GM18505 (cell line): ENCODE measurements at regions not wholly inside any gene's neighbourhood (a gene's known extent, or its start where the extent isn't known, plus 50 kb on each side); places are given as distances from the start of the nearest gene placed in this dataset.
"Not testable (repeated sequence)": the region's sequence is repeated elsewhere in the genome, so short reads cannot be mapped to it uniquely, and the experiment has no call there.

Experiments used
- ATAC-seq: cut with Tn5 transposase; IDR thresholded peaks from one replicate; pipeline ENCODE4 v1.9.1; 2021; ENCODE audit not compliant: unreplicated experiment
- POLR2A ChIP-seq: IDR thresholded peaks from 4 replicates; pipeline ENCODE4 v1.6.1; 2011; ENCODE audit warnings: borderline replicate concordance; ENCODE audit not compliant: insufficient read depth, insufficient read length; ENCODE audit errors: extremely low read depth

DNA sequence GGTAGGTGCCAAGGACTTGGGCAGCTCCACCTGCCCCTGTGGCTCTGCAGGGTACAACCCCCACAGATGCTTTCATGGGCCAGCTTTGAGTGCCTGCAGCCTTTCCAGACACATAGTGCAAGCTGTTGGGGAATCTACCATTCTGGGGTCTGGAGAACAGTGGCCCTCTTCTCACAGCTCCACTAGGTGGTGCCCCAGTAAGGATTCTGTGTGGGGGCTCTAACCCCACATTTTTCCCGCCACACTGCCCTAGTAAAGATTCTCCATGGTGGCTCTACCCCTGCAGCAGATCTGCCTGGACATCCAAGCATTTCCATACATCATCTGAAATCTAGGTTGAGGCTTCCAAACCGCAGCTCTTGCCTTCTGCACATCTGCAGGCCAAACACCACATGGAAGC is 149.7 kb upstream of the FNDC3A start:
- TF ChIP-seq POLR2A, result no peak
- no peak for ATAC-seq

DNA sequence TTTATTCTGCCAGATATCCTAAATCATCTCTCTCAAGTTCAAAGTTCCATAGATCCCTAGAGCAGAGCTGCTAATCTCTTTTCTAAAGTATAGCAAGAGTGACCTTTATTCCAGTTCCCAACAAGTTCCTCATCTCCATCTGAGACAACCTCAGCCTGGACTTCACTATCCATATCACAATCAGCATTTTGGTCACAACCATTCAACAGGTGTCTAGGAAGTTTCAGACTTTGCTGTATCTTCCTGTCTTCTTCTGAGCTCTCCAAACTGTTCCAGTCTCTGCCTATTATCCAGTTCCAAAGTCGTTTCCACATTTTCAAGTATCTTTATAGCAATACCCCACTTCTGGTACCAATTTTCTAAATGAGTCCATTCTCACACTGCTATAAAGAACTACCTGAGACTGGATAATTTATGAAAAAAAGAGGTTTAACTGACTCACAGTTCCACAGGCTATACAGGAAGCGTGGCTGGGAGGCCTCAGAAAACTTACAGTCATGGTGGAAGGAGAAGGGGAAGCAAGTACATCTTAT is 148.7 kb upstream of the FNDC3A start:
- not testable (repeated sequence) for ATAC-seq

DNA sequence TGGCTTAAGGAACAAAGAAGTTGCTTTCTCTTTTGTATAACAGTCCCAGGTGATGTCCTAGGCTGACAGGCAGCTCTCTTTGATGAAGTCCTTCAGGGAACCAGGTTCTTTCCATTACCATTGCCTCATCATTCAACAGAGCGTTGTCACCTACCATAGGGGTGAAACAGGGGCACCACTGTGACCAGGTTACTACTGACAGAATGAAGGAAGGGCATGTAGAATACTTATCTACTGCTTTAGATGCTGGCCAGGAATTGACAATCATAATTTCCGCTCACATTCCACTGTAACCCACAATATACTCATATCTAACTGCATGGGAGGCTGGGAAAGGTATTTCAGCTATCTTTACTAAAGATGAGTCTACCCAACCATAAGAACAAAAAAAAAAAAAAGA is 148.0 kb upstream of the FNDC3A start:
- no peak for TF ChIP-seq POLR2A
- no peak for ATAC-seq

DNA sequence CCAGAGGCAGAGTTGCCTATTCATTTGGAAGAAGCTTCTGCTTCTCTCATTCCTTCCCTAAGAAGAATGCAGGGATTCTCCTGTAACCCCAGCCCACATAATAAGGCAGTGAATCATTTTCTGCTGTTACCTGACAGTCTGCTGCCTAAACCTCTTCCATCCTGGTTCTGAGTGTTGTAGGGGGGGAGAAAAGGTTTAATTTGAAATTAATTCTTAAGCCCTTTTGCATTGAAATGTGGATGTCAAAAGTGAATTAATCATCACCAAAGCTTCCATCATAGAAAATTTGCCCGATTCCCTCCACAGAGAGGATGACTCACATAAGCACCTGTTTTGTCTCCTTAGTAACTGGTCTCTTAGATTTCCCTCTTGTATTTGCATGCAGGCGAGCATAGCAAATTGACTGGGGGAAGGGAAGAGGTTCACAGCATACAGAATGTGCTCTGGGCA is 146.7 kb upstream of the FNDC3A start:
- TF ChIP-seq POLR2A, result no peak
- ATAC-seq, result no peak

DNA sequence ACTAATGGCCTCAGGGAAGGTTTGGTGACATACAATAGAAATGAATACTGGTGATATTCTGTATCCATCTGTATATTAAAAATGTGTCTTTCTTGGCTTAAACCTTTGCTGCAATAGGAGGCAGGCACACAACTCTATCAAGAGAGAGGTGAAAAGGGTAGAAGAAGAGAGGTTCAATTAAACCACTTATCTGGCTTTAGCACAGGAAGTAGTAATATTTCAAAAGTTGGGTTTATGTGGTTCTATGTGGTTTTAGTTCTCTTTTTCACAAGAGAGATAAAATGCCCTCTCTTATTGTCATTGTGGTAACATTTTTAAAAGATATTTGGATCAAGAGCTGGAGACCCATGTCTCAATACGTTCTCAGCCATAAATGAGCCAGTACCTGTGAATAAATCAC is 146.2 kb upstream of the FNDC3A start:
- no peak for TF ChIP-seq POLR2A
- no peak for ATAC-seq

DNA sequence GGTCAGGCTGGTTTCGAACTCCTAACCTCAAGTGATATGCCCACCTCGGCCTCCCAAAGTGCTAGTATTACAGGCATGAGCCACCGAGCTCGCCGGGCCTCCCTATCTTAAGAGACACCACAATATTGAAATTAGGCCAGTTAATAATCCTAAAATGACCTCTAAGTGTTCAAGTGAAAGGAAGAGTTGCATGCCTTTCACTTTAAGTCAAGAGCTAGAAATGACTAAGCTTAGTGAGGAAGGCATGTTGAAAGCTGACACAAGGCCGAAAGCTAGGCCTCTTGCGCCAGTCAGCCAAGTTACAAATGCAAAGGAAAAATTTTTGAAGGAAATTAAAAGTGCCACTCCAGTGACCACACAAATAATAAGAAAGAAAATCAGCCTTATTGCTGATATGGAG is 144.5 kb upstream of the FNDC3A start:
- no peak for ATAC-seq
- TF ChIP-seq POLR2A, result no peak

DNA sequence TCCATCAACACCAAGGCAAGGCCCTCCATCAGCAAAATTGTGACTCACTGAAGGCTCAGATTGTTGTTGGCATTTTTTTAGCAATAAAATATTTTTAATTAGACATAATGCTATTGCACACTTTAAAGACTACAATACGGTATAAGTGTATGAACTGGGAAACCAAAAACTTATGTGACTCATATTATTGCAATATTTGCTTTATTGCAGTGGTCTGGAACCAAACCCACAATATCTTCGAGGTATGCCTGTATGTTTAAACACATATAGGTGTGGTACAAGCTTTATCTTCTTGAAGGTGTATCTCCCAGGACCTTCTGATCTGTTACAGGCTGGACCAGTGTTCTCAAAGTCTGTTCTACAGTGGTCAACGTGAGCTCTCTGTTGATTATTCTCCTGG is 142.3 kb upstream of the FNDC3A start:
- ATAC-seq, result no peak
- no peak for TF ChIP-seq POLR2A

DNA sequence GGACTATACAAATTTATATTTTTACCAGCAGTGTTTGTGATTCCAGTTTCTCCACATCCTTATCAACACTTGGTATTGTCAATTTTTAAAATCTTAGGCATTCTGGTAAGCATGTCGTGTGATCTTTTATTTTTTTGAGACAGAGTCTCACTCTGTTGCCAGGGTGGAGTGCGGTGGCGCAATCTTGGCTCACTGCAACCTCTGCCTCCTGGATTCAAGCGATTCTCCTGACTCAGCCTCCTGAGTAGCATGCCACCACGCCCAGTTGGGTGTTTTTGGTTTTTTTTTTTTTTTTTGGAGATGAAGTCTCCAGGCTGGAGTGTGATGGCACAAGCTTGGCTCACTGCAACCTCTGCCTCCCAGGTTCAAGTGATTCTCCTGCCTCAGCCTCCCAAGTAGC is 140.4 kb upstream of the FNDC3A start:
- ATAC-seq, result not testable (repeated sequence)

DNA sequence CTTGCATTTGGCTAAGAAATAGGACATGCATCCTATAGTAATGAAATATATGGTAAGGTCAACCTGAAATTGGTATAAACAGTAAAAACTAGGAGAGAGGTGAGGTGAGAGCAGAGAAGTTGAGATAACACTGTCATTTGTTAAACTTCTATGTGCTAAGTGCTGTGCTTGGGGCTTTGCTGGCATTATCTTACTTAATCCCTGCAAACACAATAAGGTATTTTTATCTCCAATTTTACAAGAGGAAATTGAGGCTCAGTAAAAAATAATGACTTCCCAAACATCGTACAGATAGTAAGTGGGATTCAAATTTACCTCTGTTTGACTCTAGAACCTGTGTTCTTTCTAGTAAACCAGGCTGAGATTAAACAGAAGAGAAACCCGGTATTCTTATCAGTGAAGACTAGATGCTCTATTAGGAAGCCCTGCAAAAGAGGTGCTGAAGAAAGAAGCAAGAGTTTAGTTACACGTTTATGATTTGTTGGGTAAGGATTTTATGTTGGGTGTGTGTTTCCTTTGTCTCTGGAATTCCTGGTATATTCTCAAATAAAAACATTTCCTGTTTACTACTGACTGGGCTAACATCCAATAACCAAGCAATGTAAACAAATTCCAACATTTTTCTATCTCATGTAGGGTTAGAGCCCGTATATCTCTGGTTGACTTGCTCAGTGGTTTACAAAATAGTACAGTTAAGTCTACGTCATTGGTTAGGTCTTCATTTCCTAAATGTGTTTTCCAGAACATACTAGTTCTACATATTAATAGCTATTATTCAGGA is 137.3 kb upstream of the FNDC3A start:
- no peak for ATAC-seq
- TF ChIP-seq POLR2A, result no peak

DNA sequence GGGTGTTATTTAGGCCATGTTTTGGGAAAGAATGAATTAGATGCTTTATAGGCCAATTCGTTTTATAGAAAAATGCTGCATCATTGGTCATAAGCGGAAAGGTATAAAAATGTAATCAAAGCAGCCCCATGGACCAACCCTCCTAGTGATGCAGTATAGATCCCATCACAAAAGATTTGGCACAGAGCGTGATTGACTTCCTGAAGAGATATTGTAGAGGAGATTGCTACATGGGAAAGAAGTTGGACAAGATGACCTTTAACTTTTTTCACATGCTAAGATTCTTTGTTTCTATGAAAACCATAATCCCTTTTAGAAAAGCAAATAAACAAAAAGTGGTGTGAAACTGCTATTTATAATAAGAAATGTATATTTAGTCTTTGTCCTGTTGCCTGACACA is 136.5 kb upstream of the FNDC3A start:
- no peak for ATAC-seq
- TF ChIP-seq POLR2A, result no peak

DNA sequence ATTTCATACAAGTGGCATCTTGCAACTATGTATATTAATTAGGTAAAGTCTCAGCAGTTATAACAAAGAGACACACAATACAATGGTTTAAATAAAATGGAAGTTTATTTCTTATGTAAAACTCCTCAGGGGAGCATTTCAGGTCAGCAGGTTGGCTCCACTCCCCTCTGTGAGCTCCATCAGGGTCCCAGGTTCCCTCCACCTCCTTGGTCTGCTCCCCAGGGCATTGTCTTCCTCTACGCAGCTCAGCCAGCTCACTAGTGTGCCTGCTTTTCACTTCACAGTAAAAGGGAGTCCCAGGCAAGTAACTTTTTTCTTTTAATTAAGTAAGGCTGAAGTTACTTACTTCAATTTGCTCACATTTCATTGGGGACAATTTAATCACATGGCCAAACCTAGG is 135.3 kb upstream of the FNDC3A start:
- no peak for ATAC-seq
- no peak for TF ChIP-seq POLR2A

DNA sequence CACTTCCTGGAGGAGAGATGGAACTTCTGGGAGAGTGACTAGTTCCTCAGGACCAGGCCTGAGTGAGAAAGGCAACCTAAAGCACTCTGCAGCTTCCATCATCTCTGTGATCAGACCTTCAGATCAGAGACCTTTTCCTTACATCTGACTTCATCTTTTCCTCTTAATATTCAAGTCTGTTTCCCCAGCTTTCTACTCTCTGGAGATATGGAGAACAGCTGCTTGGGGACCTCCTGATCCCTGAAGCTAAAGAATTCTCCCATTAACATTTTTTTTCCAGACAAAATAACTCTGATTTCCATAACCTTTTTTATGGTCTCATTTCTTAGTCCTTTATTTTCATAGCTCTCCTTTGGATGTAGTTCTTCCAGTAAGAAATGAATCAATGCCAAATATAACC is 133.4 kb upstream of the FNDC3A start:
- no peak for TF ChIP-seq POLR2A
- ATAC-seq, result no peak

DNA sequence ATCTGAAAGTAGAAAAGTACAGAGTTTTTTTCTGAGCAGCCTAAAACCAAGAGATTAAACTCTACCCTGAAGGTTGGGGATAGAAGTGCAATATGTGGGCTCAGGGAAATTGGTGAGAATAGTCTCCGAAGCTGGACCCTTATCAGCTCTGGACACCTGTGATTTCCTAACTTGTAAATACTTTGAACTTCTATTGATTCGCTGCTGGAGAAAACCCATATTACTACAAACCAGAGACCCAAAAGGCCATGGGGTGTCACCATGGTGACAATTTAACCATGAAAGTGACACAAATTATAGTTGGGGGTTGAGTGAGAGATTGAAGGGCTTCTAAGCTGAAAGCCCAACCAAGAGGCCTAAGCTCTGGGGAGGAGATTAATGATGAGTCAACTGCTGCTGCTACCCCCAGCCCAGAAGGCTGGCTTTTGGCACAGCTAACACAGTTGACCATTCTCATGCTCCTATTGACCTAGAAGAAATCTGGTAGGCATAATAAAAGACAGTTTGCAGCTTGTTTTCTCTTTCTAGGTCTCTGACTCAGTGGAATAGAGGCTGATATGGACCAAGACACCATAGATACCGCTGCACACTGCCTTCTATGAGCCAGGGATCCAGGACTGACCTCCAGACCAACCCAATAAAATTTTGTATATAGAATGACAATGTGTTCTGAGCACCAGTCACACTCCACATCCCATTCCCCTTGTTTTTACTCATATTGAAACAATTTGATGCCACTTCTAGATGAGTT is 131.9 kb upstream of the FNDC3A start:
- no peak for TF ChIP-seq POLR2A

DNA sequence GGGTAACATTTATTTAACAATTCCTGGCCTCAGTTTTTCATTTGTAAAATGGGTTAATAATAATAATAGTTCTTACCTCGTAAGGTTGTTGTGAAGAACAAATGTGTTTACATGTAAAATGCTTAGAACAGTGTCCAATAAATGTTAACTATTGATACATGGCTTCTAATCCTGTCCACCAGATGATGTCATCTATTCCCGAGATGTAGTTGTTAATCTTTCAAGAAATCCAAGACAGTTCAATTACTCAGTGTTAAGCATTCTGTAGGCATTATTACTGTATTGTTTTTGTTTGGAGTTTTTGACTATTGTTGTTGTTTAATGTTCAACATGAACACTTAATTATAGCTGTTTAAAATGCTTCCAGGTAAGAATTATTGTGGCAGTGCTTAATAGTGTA is 131.0 kb upstream of the FNDC3A start:
- ATAC-seq, result no peak
- TF ChIP-seq POLR2A, result no peak

More for the DNA sequence above, 131.9 kb upstream of the FNDC3A start:
- ATAC-seq, result no peak
